Lower lobe of right lung (tissue), 2 donors: ENCODE measurements at regions not wholly inside any gene's neighbourhood (a gene's known extent, or its start where the extent isn't known, plus 50 kb on each side); places are given as distances from the start of the nearest gene placed in this dataset.

ENCODE experiments used
- ATAC-seq, 2 donors: fragments of 200-7000 bp; cut with Tn5 transposase; one replicate each; pipeline ENCODE4 v1.9.1; 2020 to 2022; ENCODE audit warnings: mild to moderate bottlenecking in 2 of 2, moderate library complexity in 2 of 2
- DNase-seq: peaks from one replicate; pipeline ENCODE4 v3.0.0-alpha.2; 2020
- H3K27ac ChIP-seq: fragments of 200-600 bp; one replicate; pipeline ENCODE4 v1.8.0; 2022
- H3K27me3 ChIP-seq: fragments of 200-600 bp; one replicate; pipeline ENCODE4 v1.8.0; 2022; ENCODE audit warnings: low read depth
- H3K36me3 ChIP-seq: fragments of 200-600 bp; one replicate; pipeline ENCODE4 v1.8.0; 2022; ENCODE audit warnings: mild to moderate bottlenecking
- H3K4me1 ChIP-seq: fragments of 200-600 bp; one replicate; pipeline ENCODE4 v1.8.0; 2022
- H3K4me3 ChIP-seq: fragments of 200-600 bp; one replicate; pipeline ENCODE4 v1.8.0; 2022; ENCODE audit warnings: mild to moderate bottlenecking
- H3K9me3 ChIP-seq: fragments of 200-600 bp; one replicate; pipeline ENCODE4 v1.8.0; 2022
- CTCF ChIP-seq: fragments of 200-600 bp; IDR thresholded peaks from one replicate; pipeline ENCODE4 v1.8.0; 2022; ENCODE audit warnings: antibody characterized with exemption, mild to moderate bottlenecking
- intact Hi-C: fragments of 100-400 bp; cut with DNase I; formaldehyde crosslinking; loops from one replicate; pipeline ENCODE4 v1.11.0; 2022
- donor health status: DM: no; HTN: yes; CAD: no; lungs with severe emphysema.

GRCh38 chr13:22256111-22256639, 585.3 kb downstream of the FGF9 start:
- ATAC-seq (no peak), DNase-seq (no peak)
- Histone ChIP-seq H3K9me3 (no peaks in the 10 kb centered on the region), H3K4me3 (no peak overlapping the region), H3K4me1 (no peaks in the 10 kb centered on the region), H3K36me3 (no peaks in the 10 kb centered on the region), H3K27ac (no peak overlapping the region), H3K27me3 (no peaks in the 10 kb centered on the region)
- TF ChIP-seq CTCF: no peak
- intact Hi-C loops: no loop called here

- Histone ChIP-seq H3K27ac (no peak overlapping the region), H3K4me3 (no peak overlapping the region), H3K27me3 (no peaks in the 10 kb centered on the region), H3K36me3 (no peaks in the 10 kb centered on the region), H3K9me3 (no peaks in the 10 kb centered on the region), H3K4me1 (no peaks in the 10 kb centered on the region)
- no peak for TF ChIP-seq CTCF
- intact Hi-C loops: no loop called here
- DNase-seq: no peak
- ATAC-seq: no peak
Measured at GRCh38 chr13:22262001-22262885, 591.4 kb downstream of the FGF9 start.

GRCh38 chr13:22263185-22263584, 592.3 kb downstream of the FGF9 start:
- Histone ChIP-seq H3K36me3 (no peaks in the 10 kb centered on the region), H3K27me3 (no peaks in the 10 kb centered on the region), H3K4me3 (no peak overlapping the region), H3K27ac (no peak overlapping the region), H3K9me3 (no peaks in the 10 kb centered on the region), H3K4me1 (no peaks in the 10 kb centered on the region)
- no peak for TF ChIP-seq CTCF
- intact Hi-C loops: no loop called here
- DNase-seq (no peak), ATAC-seq (no peak)

- no peak for TF ChIP-seq CTCF
- ATAC-seq: no peak
- H3K36me3 ChIP-seq: no peaks in the 10 kb centered on the region
- no peaks in the 10 kb centered on the region for H3K9me3 ChIP-seq
- no peak overlapping the region for H3K27ac ChIP-seq
- no peak overlapping the region for H3K4me3 ChIP-seq
- no peak for DNase-seq
- no peaks in the 10 kb centered on the region for H3K27me3 ChIP-seq
- H3K4me1 ChIP-seq: no peaks in the 10 kb centered on the region
- intact Hi-C loops: no loop called here
Measured at GRCh38 chr13:22265563-22265962, 594.7 kb downstream of the FGF9 start.

GRCh38 chr13:22270881-22271280, 600.0 kb downstream of the FGF9 start:
- H3K9me3 ChIP-seq: no peaks in the 10 kb centered on the region
- no peaks in the 10 kb centered on the region for H3K36me3 ChIP-seq
- no peak for TF ChIP-seq CTCF
- DNase-seq: no peak
- no peak overlapping the region for H3K4me3 ChIP-seq
- no peaks in the 10 kb centered on the region for H3K27me3 ChIP-seq
- no peak overlapping the region for H3K27ac ChIP-seq
- intact Hi-C loops: no loop called here
- ATAC-seq: no peak
- H3K4me1 ChIP-seq: no peaks in the 10 kb centered on the region
